H1 (cell line): ENCODE measurements at regions not wholly inside any gene's neighbourhood (a gene's known extent, or its start where the extent isn't known, plus 50 kb on each side); places are given as distances from the start of the nearest gene placed in this dataset.

ENCODE experiments used
- CTCF ChIA-PET: fragments of 300-600 bp; sonication (Branson Sonifier 250); formaldehyde crosslinking; loops from one replicate; lab custom pipeline; 2021; ENCODE audit not compliant: partially characterized antibody; lab: Charles Lee
- POLR2A ChIA-PET: fragments of 300-600 bp; sonication (Branson Sonifier 250); formaldehyde crosslinking; loops from one replicate; lab custom pipeline; 2021; ENCODE audit warnings: inconsistent platforms; ENCODE audit not compliant: partially characterized antibody; lab: Charles Lee
- DNase-seq, 2 experiments: peaks; one replicate each; pipeline versions ENCODE4 v3.0.0 to v3.0.0-alpha.2; 2010 to 2022; ENCODE audit warnings: low spot score in 2 of 2, low read depth in 1 of 2, mixed read lengths in 1 of 2
- FAIRE-seq: peaks from 2 replicates; lab custom pipeline; 2011; peaks lifted over from hg19 to GRCh38; lab: Jason Lieb, UNC
- H2AFZ ChIP-seq: 2 replicates; pipeline ENCODE4 v1.8.1; 2012; ENCODE audit warnings: low read length, inconsistent platforms
- H2AK5ac ChIP-seq: 2 replicates; pipeline ENCODE4 v1.6.1; 2013; ENCODE audit warnings: low read depth, low read length
- H2BK120ac ChIP-seq: replicated peaks from 2 replicates; pipeline ENCODE3; 2013; ENCODE audit warnings: low read depth, low read length, inconsistent platforms
- H2BK12ac ChIP-seq: 2 replicates; pipeline ENCODE4 v1.6.1; 2013; ENCODE audit warnings: low read depth, low read length
- H2BK15ac ChIP-seq: 2 replicates; pipeline ENCODE4 v1.6.1; 2013; ENCODE audit warnings: low read length
- H2BK20ac ChIP-seq: 2 replicates; pipeline ENCODE4 v1.6.1; 2013; ENCODE audit warnings: low read length
- H2BK5ac ChIP-seq: 2 replicates; pipeline ENCODE4 v1.6.1; 2013; ENCODE audit warnings: low read depth, low read length
- H3K14ac ChIP-seq: 2 replicates; pipeline ENCODE4 v1.6.1; 2013; ENCODE audit warnings: inconsistent platforms; ENCODE audit not compliant: insufficient read length
- H3K18ac ChIP-seq: 2 replicates; pipeline ENCODE4 v1.6.1; 2013; ENCODE audit warnings: low read length; ENCODE audit errors: extremely low read depth
- H3K23ac ChIP-seq: 2 replicates; pipeline ENCODE4 v1.6.1; 2013; ENCODE audit warnings: inconsistent platforms; ENCODE audit not compliant: insufficient read length
- H3K23me2 ChIP-seq: 2 replicates; pipeline ENCODE4 v1.6.1; 2013; ENCODE audit warnings: low read depth, low read length
- H3K27ac ChIP-seq: 2 replicates; pipeline ENCODE4 v1.6.1; 2011; ENCODE audit warnings: low read depth, low read length, inconsistent platforms
- H3K27me3 ChIP-seq, 4 experiments: replicated peaks in 1 of 4; 1 replicate in 1 of 4; 2 replicates in 3 of 4; pipeline versions ENCODE4 v1.6.1 to v1.8.1; 2011 to 2013; ENCODE audit warnings: low read length in 3 of 4, mild to moderate bottlenecking in 3 of 4, inconsistent platforms in 2 of 4, mixed read lengths in 2 of 4, moderate library complexity in 1 of 4; ENCODE audit not compliant: control insufficient read depth in 3 of 4, insufficient read depth in 3 of 4; ENCODE audit errors: extremely low read depth in 1 of 4
- H3K36me3 ChIP-seq, 4 experiments: 2 replicates each; pipeline versions ENCODE4 v1.6.1 to v1.8.1; 2011 to 2013; ENCODE audit warnings: mild to moderate bottlenecking in 4 of 4, low read length in 3 of 4, moderate library complexity in 2 of 4, control low read depth in 1 of 4, inconsistent platforms in 1 of 4; ENCODE audit not compliant: insufficient read depth in 4 of 4, control insufficient read depth in 2 of 4
- H3K4ac ChIP-seq: replicated peaks from 2 replicates; pipeline ENCODE3; 2013; ENCODE audit warnings: low read length, low read depth, mixed read lengths, inconsistent platforms; ENCODE audit not compliant: insufficient read length
- H3K4me1 ChIP-seq, 4 experiments: replicated peaks in 1 of 4; 1 replicate in 1 of 4; 2 replicates in 3 of 4; pipeline versions ENCODE4 v1.6.1 to v1.8.1; 2011 to 2013; ENCODE audit warnings: low read length in 3 of 4, inconsistent platforms in 2 of 4, mixed read lengths in 1 of 4; ENCODE audit not compliant: insufficient read depth in 4 of 4, control insufficient read depth in 3 of 4
- H3K4me2 ChIP-seq, 2 experiments: 2 replicates each; pipeline versions ENCODE4 v1.6.1 to v1.8.1; 2011 to 2013; ENCODE audit warnings: low read depth in 2 of 2, low read length in 2 of 2, control low read depth in 1 of 2, inconsistent platforms in 1 of 2, mild to moderate bottlenecking in 1 of 2; ENCODE audit not compliant: insufficient read depth in 1 of 2
- H3K4me3 ChIP-seq, 4 experiments: fragments of 200-600, 300-600 bp in 1 of 4; sonication (generic), shearing (Covaris generic), sonication (Bioruptor Twin) in 1 of 4; 2 replicates each; pipeline versions ENCODE4 v1.5.1 to v1.8.1; 2011 to 2016; ENCODE audit warnings: low read length in 4 of 4, low read depth in 3 of 4, control low read depth in 2 of 4, inconsistent platforms in 2 of 4, mild to moderate bottlenecking in 2 of 4, mixed read lengths in 1 of 4, moderate library complexity in 1 of 4; ENCODE audit not compliant: insufficient read depth in 2 of 4; ENCODE audit errors: extremely low read depth in 1 of 4
- H3K56ac ChIP-seq: replicated peaks from 2 replicates; pipeline ENCODE3; 2013; ENCODE audit warnings: low read depth, mild to moderate bottlenecking, mixed read lengths, low read length, inconsistent platforms; ENCODE audit not compliant: insufficient read length
- H3K79me1 ChIP-seq: 2 replicates; pipeline ENCODE4 v1.6.1; 2013; ENCODE audit warnings: low read depth, low read length, control low read depth
- H3K79me2 ChIP-seq, 2 experiments: 2 replicates each; pipeline versions ENCODE4 v1.6.1 to v1.8.1; 2012 to 2013; ENCODE audit warnings: low read length in 2 of 2, mild to moderate bottlenecking in 2 of 2, inconsistent platforms in 1 of 2; ENCODE audit not compliant: insufficient read depth in 2 of 2, control insufficient read depth in 1 of 2
- H3K9ac ChIP-seq, 4 experiments: replicated peaks in 1 of 4; 1 replicate in 1 of 4; 2 replicates in 3 of 4; pipeline versions ENCODE4 v1.6.1 to v1.8.1; 2011 to 2013; ENCODE audit warnings: low read depth in 3 of 4, low read length in 3 of 4, control low read depth in 2 of 4, mild to moderate bottlenecking in 2 of 4, moderate library complexity in 2 of 4, inconsistent platforms in 1 of 4; ENCODE audit errors: extremely low read depth in 1 of 4
- H3K9me3 ChIP-seq, 2 experiments: 2 replicates each; pipeline versions ENCODE4 v1.6.1 to v1.8.1; 2012 to 2013; ENCODE audit warnings: mild to moderate bottlenecking in 2 of 2, moderate library complexity in 2 of 2, control low read depth in 1 of 2, inconsistent platforms in 1 of 2, low read depth in 1 of 2, low read length in 1 of 2, mixed read lengths in 1 of 2; ENCODE audit not compliant: insufficient read depth in 2 of 2
- H4K20me1 ChIP-seq, 2 experiments: replicated peaks in 1 of 2; 2 replicates each; pipeline versions ENCODE3 to v1.8.1; 2011 to 2013; ENCODE audit warnings: inconsistent platforms in 2 of 2, low read length in 2 of 2, mild to moderate bottlenecking in 1 of 2; ENCODE audit not compliant: insufficient read depth in 2 of 2, control insufficient read depth in 1 of 2
- H4K5ac ChIP-seq: 2 replicates; pipeline ENCODE4 v1.6.1; 2013; ENCODE audit warnings: low read length, low read depth, mixed read lengths, inconsistent platforms; ENCODE audit not compliant: insufficient read length
- H4K8ac ChIP-seq: 2 replicates; pipeline ENCODE4 v1.8.0; 2013; ENCODE audit warnings: mild to moderate bottlenecking, moderate library complexity, low read length, inconsistent platforms; ENCODE audit not compliant: insufficient read depth; ENCODE audit errors: extremely low read depth
- H4K91ac ChIP-seq: replicated peaks from 2 replicates; pipeline ENCODE3; 2013; ENCODE audit warnings: low read length, mixed read lengths, inconsistent platforms; ENCODE audit not compliant: insufficient read length
- CBX5 ChIP-seq: fragments of 300-800, 300-1000 bp; sonication (generic); IDR thresholded peaks from 2 replicates; pipeline ENCODE4 v1.7.1; 2016; ENCODE audit warnings: antibody characterized with exemption, low read length, low read depth
- GABPA ChIP-seq: IDR thresholded peaks from 2 replicates; pipeline ENCODE4 v1.6.1; 2011; ENCODE audit warnings: mild to moderate bottlenecking, low read length, moderate library complexity, borderline replicate concordance; ENCODE audit not compliant: insufficient read depth
- JUN ChIP-seq: IDR thresholded peaks from 2 replicates; pipeline ENCODE4 v1.6.1; 2011; ENCODE audit warnings: low read depth, mild to moderate bottlenecking, improper control_type of control experiment, low read length
- POLR2A ChIP-seq, 2 experiments: IDR thresholded peaks; 1 replicate in 1 of 2; 2 replicates in 1 of 2; pipeline ENCODE4 v1.6.1; 2011; ENCODE audit warnings: low read depth in 2 of 2, low read length in 2 of 2, mild to moderate bottlenecking in 2 of 2; ENCODE audit errors: control extremely low read depth in 1 of 2
- RFX5 ChIP-seq: IDR thresholded peaks from 2 replicates; pipeline ENCODE4 v1.6.1; 2011; ENCODE audit warnings: low read depth, low read length, improper control_type of control experiment, borderline replicate concordance
- SP2 ChIP-seq: IDR thresholded peaks from 2 replicates; pipeline ENCODE4 v1.6.1; 2012; ENCODE audit warnings: mild to moderate bottlenecking, low read length, inconsistent platforms
- TAF1 ChIP-seq: IDR thresholded peaks from 2 replicates; pipeline ENCODE4 v1.6.1; 2011; ENCODE audit warnings: mild to moderate bottlenecking, low read depth, low read length
- ZNF274 ChIP-seq: IDR thresholded peaks from 2 replicates; pipeline ENCODE4 v1.7.0; 2012; ENCODE audit warnings: low read length, borderline replicate concordance; ENCODE audit errors: extremely low read depth

DNA sequence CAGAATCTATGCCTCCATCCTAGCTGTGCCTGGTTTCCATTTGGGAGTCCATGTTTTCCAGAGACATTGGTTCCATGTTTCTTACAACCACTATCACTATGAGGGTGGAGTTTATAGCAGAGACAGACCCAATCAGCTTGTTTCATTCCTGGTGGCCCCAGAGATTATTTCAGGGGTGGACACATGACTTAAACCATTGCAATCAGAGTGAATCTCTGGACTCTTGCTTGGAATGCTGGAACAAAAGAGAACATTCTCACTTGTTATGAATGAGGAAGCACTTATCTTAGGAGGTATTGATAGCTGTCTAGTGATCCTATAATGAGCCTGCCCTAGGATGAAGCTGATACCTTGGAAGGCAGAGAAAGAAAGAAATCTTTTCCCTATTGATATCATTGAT is 250.3 kb downstream of the ATG4C start:
- Histone ChIP-seq H3K36me3 (no peaks in the 10 kb centered on the region), H3K23me2 (no peaks in the 10 kb centered on the region), H3K4ac (no peak overlapping the region), H3K27ac (no peak overlapping the region), H3K23ac (no peak overlapping the region), H3K4me1 (no peaks in the 10 kb centered on the region), H3K79me2 (no peaks in the 10 kb centered on the region), H3K56ac (no peak overlapping the region), H3K9me3 (0 out of 4 replicates have a peak, but pooled peaks cover 0 to under 1% of the 10 kb centered on the region in 2 experiments), H3K4me3 (no peak overlapping the region), H2AK5ac (no peak overlapping the region), H2BK20ac (no peak overlapping the region), H4K8ac (no peak overlapping the region), H3K18ac (no peak overlapping the region), H2BK15ac (no peak overlapping the region), H3K4me2 (no peak overlapping the region), H4K91ac (no peak overlapping the region), H2BK5ac (no peak overlapping the region), H3K9ac (no peak overlapping the region), H2BK12ac (no peak overlapping the region), H2BK120ac (no peak overlapping the region), H4K5ac (no peak overlapping the region), H3K27me3 (no peaks in the 10 kb centered on the region), H3K79me1 (no peaks in the 10 kb centered on the region), H3K14ac (no peak overlapping the region), H2AFZ (no peak overlapping the region), H4K20me1 (no peaks in the 10 kb centered on the region)
- ChIA-PET POLR2A (no interaction called here), CTCF (interaction anchor here (1.1 to 2.5 kb wide), 2 partner anchors 29 to 35 kb away, joined by 4 to 13 read pairs; no protein-coding TSS in a partner anchor)
- FAIRE-seq (no peak), DNase-seq (no peak)
- no peak for TF ChIP-seq RFX5
- TF ChIP-seq ZNF274 = no peak
- TF ChIP-seq JUN = no peak
- TF ChIP-seq GABPA = no peak
- no peak for TF ChIP-seq POLR2A (IDR thresholded peaks at IDR 0.05; ENCODE audit: control extremely low read depth in 1 of 2, low read depth in 2 of 2, low read length in 2 of 2)
- no peak for TF ChIP-seq SP2
- no peak for TF ChIP-seq CBX5
- no peak for TF ChIP-seq TAF1
